ENCODE measurements at regions not wholly inside any gene's neighbourhood (a gene's known extent, or its start where the extent isn't known, plus 50 kb on each side); places are given as distances from the start of the nearest gene placed in this dataset.

DNA sequence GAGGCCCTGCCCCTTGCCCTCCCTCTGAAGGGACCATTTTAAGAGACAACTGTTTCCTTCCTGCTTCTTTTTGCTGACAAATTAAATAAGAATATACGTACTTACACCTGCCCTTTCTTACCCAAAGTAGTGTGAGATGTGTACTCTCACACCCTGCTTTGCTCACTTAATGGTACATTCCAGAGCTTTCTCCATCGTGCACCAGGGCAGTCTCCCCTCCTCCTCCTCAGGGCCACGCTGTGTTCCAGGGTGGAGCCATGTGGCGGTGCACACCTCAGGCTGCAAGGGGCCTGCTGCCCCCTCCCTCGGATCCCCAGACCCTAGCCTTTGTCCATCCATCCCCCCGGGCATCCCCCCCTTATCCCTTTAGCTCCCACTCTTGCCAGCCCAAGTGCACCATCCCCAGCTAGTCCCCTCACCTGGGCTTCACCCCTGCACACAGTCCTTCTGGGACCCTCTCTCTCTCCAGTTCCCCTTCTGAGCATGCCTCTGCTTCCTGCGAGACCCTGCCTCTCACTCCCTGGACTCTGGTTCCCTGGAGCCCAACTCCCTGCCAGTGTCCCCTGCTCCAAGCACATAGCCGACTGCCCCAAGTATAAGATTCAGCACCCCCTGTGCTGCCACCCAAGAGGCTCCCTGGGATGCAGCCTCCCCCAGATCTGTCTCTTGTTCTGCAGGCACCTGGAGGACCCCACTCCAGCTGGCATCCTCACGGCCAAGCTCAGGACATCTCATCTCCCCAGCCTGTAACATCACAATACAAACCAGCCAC, 89.5 kb upstream of the IQSEC1 start:
- Mint-ChIP-seq H3K4me1 (ENCODE audit: low read depth) (no peaks in the 10 kb centered on the region), H3K27ac (no peak overlapping the region), H3K27me3 (no peaks in the 10 kb centered on the region), H3K9me3 (no peaks in the 10 kb centered on the region), H3K4me3 (no peak overlapping the region), H3K36me3 (ENCODE audit: low read depth) (no peaks in the 10 kb centered on the region)
- H3K4me3 ChIP-seq (ENCODE audit: low read length), result no peak overlapping the region
- ChIA-PET CTCF (no interaction called here), POLR2A (no interaction called here)
- intact Hi-C loops (cut with DNase I, micrococcal nuclease), result no loop called here
- ATAC-seq (ENCODE audit: poor library complexity), result no peak
- no peak for DNase-seq
- no peaks in the 10 kb centered on the region for H3K27me3 ChIP-seq (ENCODE audit: control insufficient read depth in 1 of 2, insufficient read depth in 2 of 2, low read length in 2 of 2)
- H3K4me1 ChIP-seq (ENCODE audit: insufficient read depth, low read length), result no peaks in the 10 kb centered on the region
- TF ChIP-seq, protein P1, sequence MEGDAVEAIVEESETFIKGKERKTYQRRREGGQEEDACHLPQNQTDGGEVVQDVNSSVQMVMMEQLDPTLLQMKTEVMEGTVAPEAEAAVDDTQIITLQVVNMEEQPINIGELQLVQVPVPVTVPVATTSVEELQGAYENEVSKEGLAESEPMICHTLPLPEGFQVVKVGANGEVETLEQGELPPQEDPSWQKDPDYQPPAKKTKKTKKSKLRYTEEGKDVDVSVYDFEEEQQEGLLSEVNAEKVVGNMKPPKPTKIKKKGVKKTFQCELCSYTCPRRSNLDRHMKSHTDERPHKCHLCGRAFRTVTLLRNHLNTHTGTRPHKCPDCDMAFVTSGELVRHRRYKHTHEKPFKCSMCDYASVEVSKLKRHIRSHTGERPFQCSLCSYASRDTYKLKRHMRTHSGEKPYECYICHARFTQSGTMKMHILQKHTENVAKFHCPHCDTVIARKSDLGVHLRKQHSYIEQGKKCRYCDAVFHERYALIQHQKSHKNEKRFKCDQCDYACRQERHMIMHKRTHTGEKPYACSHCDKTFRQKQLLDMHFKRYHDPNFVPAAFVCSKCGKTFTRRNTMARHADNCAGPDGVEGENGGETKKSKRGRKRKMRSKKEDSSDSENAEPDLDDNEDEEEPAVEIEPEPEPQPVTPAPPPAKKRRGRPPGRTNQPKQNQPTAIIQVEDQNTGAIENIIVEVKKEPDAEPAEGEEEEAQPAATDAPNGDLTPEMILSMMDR (IDR thresholded peaks at IDR 0.05), result no peak
- no peaks in the 10 kb centered on the region for H3K9me3 ChIP-seq (ENCODE audit: control insufficient read depth in 1 of 2, insufficient read depth in 1 of 2, low read length in 2 of 2)
- H3K36me3 ChIP-seq (ENCODE audit: insufficient read depth, low read length), result no peaks in the 10 kb centered on the region
- H3K27ac ChIP-seq (ENCODE audit: low read depth in 1 of 2, low read length in 2 of 2), result no peak overlapping the region

DNA sequence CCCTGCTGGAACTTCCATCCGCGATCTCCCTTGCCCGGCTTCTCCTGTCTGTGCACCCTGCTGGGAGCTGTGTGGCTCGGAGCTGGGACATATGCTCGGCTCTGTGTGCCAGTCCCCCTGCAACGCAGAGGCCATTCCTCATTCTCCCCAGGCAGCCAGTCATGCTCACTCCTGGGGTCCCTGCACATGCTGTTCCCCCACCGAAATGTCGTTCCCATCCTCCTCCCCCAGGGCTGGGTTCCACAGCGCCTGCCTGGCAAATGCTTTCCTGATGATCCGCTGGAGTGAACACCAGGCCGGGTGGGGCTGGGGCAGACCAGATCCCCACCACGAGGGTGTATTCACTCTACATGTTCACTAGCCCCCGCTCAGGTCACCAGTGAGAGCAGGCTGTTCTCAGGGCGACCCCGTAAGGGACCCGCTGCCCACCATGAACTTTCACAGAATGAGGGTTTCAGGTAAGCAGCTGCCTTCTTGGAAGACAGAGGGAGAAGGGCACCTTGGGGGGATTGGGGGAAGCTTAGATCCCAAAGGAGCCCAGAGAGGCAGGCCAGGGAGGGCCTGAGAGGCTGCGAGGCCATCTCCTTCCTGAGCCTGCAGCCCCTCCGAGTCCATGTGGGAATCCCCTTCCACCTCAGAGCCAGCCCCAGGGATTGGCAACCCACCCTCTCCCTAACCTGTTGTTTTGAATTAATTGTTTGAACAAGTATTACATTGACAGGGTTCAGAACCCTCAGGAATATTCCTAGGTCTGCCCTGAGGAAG, 88.7 kb upstream of the IQSEC1 start:
- H3K27me3 ChIP-seq (ENCODE audit: control insufficient read depth in 1 of 2, insufficient read depth in 2 of 2, low read length in 2 of 2), result no peaks in the 10 kb centered on the region
- no peak overlapping the region for H3K4me3 ChIP-seq (ENCODE audit: low read length)
- Mint-ChIP-seq H3K4me1 (ENCODE audit: low read depth) (no peaks in the 10 kb centered on the region), H3K9me3 (no peaks in the 10 kb centered on the region), H3K4me3 (no peak overlapping the region), H3K36me3 (ENCODE audit: low read depth) (no peaks in the 10 kb centered on the region), H3K27me3 (no peaks in the 10 kb centered on the region), H3K27ac (no peak overlapping the region)
- H3K4me1 ChIP-seq (ENCODE audit: insufficient read depth, low read length), result no peaks in the 10 kb centered on the region
- ATAC-seq (ENCODE audit: poor library complexity), result no peak
- DNase-seq, result no peak
- ChIA-PET POLR2A (no interaction called here), CTCF (no interaction called here)
- intact Hi-C loops (cut with DNase I, micrococcal nuclease), result no loop called here
- TF ChIP-seq, protein P1 (IDR thresholded peaks at IDR 0.05), result no peak
- no peaks in the 10 kb centered on the region for H3K9me3 ChIP-seq (ENCODE audit: control insufficient read depth in 1 of 2, insufficient read depth in 1 of 2, low read length in 2 of 2)
- no peak overlapping the region for H3K27ac ChIP-seq (ENCODE audit: low read depth in 1 of 2, low read length in 2 of 2)
- no peaks in the 10 kb centered on the region for H3K36me3 ChIP-seq (ENCODE audit: insufficient read depth, low read length)

DNA sequence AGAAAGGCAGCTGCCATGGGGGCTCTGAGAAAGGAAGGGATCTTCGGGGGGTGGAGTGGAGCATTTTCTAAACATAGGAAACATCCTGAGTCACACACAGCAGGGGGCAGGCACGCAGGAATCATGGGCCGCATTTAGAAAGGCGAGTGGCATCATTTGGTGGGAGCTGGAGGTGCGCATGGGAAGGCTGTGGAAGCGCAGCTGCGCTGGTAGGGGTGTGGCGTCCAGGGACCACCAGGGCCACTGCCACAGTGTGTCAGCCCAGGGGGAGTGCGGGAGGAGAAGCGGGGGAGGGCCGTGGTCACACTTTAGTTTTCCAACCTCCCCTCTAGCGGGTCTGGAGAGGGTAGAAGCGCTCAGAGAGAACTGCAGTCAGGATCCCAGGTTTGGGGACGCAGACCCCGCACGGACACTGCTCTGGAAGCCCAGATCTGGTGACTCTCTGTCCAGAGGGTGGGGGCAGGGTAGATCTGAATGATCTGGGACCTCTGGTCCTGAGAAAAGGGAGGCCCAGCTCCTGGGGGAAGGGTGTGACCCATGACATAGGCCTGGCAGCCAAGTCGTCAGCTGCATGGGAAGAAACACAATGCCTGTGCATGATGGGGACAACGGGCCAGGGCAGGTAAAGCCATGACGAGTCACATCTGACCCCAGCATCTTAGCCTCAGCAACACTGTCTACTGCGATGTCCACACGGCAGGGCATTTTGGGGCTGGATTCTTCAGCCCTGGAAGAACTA, 88.0 kb upstream of the IQSEC1 start:
- DNase-seq (no peak), ATAC-seq (ENCODE audit: poor library complexity) (no peak)
- intact Hi-C loops (cut with DNase I, micrococcal nuclease), result no loop called here
- Histone ChIP-seq H3K27me3 (ENCODE audit: control insufficient read depth in 1 of 2, insufficient read depth in 2 of 2, low read length in 2 of 2) (no peaks in the 10 kb centered on the region), H3K9me3 (ENCODE audit: control insufficient read depth in 1 of 2, insufficient read depth in 1 of 2, low read length in 2 of 2) (no peaks in the 10 kb centered on the region), H3K4me3 (ENCODE audit: low read length) (no peak overlapping the region), H3K4me1 (ENCODE audit: insufficient read depth, low read length) (no peaks in the 10 kb centered on the region), H3K27ac (ENCODE audit: low read depth in 1 of 2, low read length in 2 of 2) (no peak overlapping the region), H3K36me3 (ENCODE audit: insufficient read depth, low read length) (no peaks in the 10 kb centered on the region)
- Mint-ChIP-seq H3K27me3 (no peaks in the 10 kb centered on the region), H3K27ac (no peak overlapping the region), H3K4me1 (ENCODE audit: low read depth) (no peaks in the 10 kb centered on the region), H3K4me3 (no peak overlapping the region), H3K9me3 (peaks cover 1% of the 10 kb centered on the region), H3K36me3 (ENCODE audit: low read depth) (no peaks in the 10 kb centered on the region)
- TF ChIP-seq, protein P1 (IDR thresholded peaks at IDR 0.05), result no peak
- ChIA-PET CTCF (no interaction called here), POLR2A (no interaction called here)
